Astrocyte of the cerebellum (primary cell): ENCODE measurements at regions not wholly inside any gene's neighbourhood (a gene's known extent, or its start where the extent isn't known, plus 50 kb on each side); places are given as distances from the start of the nearest gene placed in this dataset.

Experiments used
- DNase-seq: peaks from one replicate; pipeline ENCODE4 v3.0.0-alpha.2; 2011; ENCODE audit warnings: low read depth
- H3K4me3 ChIP-seq: 2 replicates; pipeline ENCODE4 v1.5.1; 2011; ENCODE audit warnings: mild to moderate bottlenecking, low read depth, low read length, moderate library complexity
- in situ Hi-C: cut with HindIII; loops from 2 replicates; pipeline ENCODE4 v1.10.0; 2017; ENCODE audit warnings: low sequenced_read_pairs
- TF ChIP-seq, protein P1 (sequence below): IDR thresholded peaks from 2 replicates; pipeline ENCODE4 v1.5.1; 2012; ENCODE audit warnings: low read length, low read depth, moderate library complexity, mild to moderate bottlenecking; ENCODE audit errors: missing control alignments

DNA sequence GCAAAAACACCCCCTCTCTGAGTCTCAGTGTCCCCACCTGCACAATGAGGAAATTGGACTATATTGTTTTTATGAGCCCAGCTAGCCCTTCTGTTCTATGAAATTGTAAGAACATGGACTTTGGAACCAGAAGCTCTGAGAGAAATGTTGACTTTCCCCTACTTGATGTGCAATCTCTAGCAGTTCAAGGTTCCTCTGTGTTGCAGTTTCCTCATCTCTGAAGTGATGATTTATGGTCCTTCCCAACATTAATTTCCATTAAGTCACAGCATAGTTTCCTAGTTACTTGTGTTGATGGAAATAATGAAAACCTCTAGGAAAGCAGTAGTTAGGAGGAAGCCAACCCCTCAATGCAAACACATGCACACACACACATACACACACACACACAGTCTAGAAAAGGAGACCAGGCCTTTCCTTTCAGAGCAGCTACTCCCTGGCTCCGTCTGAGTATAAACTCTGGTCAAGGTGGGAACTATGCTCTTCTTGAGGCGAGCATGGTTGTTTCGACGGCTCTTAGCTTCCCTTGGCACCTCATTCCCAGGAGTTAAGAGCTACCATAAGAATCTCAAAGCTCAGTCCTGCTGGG lies 518.4 kb downstream of the SOX6 start:
- no peak for DNase-seq
- in situ Hi-C loops, result no loop called here
- TF ChIP-seq, protein P1, sequence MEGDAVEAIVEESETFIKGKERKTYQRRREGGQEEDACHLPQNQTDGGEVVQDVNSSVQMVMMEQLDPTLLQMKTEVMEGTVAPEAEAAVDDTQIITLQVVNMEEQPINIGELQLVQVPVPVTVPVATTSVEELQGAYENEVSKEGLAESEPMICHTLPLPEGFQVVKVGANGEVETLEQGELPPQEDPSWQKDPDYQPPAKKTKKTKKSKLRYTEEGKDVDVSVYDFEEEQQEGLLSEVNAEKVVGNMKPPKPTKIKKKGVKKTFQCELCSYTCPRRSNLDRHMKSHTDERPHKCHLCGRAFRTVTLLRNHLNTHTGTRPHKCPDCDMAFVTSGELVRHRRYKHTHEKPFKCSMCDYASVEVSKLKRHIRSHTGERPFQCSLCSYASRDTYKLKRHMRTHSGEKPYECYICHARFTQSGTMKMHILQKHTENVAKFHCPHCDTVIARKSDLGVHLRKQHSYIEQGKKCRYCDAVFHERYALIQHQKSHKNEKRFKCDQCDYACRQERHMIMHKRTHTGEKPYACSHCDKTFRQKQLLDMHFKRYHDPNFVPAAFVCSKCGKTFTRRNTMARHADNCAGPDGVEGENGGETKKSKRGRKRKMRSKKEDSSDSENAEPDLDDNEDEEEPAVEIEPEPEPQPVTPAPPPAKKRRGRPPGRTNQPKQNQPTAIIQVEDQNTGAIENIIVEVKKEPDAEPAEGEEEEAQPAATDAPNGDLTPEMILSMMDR, result no peak
- no peak overlapping the region for H3K4me3 ChIP-seq

DNA sequence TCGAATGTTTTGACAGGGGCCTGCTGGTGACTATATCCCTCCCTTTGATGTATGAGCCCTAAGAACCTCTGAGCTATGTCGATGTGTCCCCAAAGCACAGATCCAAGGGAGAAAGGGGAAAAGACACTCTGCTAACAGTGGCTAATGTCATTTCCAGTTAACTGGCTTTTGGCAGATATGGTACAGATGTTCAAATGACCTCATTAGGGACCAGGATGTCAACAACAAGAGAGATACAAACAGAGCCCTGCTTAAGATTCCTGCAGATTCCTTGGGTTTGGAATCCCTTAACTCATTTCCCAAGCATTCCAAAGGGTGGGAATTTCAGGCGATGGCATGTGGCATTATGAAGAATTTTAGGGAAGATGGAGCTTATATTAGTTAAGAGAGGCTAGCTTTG lies 517.3 kb downstream of the SOX6 start:
- no peak overlapping the region for H3K4me3 ChIP-seq
- DNase-seq, result no peak
- TF ChIP-seq, protein P1, result no peak
- in situ Hi-C loops, result no loop called here

DNA sequence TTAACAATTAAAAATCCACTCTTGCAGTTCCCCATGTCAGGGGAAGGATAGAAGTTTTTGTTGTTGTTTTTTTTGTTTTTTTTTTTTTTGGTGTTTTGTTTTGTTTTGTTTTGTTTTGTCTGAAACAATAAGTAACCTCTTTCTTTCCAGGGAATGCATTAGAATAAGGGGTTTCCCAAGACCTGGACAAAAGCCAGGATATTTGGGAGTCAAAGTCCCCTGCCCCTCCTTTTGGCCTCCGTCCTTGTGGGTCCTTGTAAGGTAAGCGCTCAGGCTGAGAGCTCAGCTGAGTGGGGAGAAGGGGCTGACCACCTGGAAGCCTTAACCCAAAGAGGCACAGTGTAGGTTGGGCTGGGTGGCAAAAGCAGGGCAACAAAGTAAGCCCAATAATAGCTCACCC lies 515.4 kb downstream of the SOX6 start:
- in situ Hi-C loops, result no loop called here
- TF ChIP-seq, protein P1, result no peak

DNA sequence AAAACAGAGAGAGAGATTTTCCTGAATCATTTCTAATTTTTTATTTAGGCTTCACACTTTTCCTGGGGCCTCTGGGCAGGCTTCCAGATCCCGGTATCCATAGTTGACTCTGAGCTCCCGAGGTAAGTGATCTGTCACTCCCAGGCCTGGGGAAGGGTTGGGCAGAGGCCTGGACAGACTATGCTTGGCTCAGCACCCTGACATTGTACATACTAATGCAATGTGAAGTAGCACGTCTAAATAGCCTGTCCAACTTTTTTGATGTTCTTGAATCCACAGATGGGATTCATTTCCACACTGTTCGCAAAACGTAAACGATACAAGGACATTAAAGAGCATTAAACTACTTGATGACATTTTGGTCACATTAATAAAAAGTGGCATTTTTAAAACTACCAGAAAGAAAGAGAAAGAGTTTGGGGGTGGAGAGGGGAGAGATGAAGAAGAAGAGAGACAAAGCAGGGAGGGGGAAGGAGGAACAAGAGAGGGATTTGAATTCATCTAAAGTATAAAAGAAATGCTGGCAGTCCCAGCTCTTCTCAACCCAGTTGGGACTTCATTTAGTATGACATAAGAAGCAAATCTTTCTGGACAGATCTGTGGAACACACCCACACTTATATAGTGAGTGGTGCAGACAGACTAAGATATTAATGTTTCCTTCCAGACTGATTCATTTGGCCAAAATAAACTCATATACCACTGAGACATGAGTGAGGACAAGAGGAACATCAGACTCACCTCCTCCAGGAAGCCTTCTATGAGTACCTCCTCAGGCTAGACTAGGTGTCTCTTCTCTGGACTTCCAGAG lies 514.2 kb downstream of the SOX6 start:
- H3K4me3 ChIP-seq, result no peak overlapping the region
- DNase-seq, result no peak
- in situ Hi-C loops, result no loop called here
- TF ChIP-seq, protein P1, result no peak

More for the DNA sequence above, 515.4 kb downstream of the SOX6 start:
- DNase-seq, result no peak
- no peak overlapping the region for H3K4me3 ChIP-seq

DNA sequence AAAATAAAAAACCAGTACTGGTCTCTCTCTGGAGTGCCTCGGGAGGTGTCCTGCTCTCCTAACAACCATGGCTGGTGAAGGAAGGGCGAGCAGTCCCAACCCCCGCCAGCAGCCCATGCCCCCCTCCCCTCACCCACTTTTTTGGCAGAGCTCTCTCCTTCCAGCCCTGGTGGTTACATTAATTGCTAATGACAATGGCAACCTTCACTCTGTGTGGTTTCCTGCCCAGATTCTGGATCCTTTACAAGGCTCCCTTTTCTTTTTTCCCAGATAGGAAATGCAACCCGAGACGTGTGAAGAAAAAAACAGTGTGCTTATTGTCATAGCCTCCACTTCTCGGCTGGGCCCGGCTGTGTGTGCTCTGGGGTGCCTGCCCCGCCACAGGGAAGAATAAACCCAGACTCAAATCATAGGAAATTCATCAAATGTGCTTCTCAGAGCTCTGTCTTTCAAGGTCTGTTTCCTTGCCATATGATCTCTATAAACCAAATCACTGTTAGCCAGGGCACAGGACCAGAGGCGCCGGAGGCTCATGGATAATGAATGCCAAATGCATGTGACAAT lies 513.0 kb downstream of the SOX6 start:
- no peak overlapping the region for H3K4me3 ChIP-seq
- TF ChIP-seq, protein P1, result no peak
- in situ Hi-C loops, result no loop called here
- DNase-seq, result peak; percentile 73

DNA sequence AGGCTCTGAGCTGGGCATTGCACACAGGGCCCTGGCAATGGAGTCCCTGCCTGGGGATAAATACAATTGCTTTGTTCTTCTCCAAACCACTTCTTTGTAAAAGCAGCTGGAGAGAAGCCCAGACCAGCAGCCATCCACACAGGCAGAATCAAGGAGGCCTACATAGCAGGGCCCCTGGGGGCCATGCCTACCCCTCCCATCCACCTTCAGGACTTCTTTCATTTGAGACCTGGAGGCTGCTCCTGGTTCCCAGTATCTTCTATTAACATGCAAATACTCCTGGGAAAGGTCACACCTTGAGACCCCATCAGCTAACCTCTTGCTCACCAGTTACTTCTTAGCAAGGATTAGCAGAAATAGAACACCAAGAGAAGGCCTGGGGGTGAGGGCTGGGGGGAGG lies 511.1 kb downstream of the SOX6 start:
- no peak overlapping the region for H3K4me3 ChIP-seq
- DNase-seq, result peak; percentile 49
- TF ChIP-seq, protein P1, result no peak
- in situ Hi-C loops, result no loop called here
